GM10266 (cell line): ENCODE measurements at regions not wholly inside any gene's neighbourhood (a gene's known extent, or its start where the extent isn't known, plus 50 kb on each side); places are given as distances from the start of the nearest gene placed in this dataset.

Source experiments
- DNase-seq: peaks from one replicate; pipeline ENCODE4 v3.0.0; 2012; ENCODE audit errors: extremely low spot score
- TF ChIP-seq, protein P1 (sequence below): IDR thresholded peaks from 2 replicates; pipeline ENCODE4 v1.5.1; 2012; ENCODE audit warnings: mild to moderate bottlenecking, low read depth; ENCODE audit not compliant: control insufficient read depth, insufficient read depth; ENCODE audit errors: missing control alignments

DNA sequence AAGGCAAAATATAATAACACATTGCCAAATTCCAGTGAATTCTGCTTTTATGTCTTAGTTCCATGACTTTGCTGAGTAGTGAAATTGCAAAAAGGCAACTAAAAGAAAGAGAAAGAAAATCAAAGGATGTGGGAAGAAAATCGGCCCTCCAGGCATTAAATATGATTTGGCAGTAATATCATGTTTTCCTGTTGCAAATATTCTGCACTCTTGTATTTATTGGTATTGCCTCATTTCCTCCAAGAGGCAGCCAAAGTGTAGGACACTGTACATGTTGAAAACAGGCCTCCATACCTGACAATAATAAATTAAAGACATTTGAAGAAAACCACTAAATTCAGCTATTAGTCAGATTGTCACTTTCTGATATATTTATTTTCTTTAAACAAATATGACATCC lies 460.0 kb upstream of the NOX3 start:
- DNase-seq: no peak
- TF ChIP-seq, protein P1, sequence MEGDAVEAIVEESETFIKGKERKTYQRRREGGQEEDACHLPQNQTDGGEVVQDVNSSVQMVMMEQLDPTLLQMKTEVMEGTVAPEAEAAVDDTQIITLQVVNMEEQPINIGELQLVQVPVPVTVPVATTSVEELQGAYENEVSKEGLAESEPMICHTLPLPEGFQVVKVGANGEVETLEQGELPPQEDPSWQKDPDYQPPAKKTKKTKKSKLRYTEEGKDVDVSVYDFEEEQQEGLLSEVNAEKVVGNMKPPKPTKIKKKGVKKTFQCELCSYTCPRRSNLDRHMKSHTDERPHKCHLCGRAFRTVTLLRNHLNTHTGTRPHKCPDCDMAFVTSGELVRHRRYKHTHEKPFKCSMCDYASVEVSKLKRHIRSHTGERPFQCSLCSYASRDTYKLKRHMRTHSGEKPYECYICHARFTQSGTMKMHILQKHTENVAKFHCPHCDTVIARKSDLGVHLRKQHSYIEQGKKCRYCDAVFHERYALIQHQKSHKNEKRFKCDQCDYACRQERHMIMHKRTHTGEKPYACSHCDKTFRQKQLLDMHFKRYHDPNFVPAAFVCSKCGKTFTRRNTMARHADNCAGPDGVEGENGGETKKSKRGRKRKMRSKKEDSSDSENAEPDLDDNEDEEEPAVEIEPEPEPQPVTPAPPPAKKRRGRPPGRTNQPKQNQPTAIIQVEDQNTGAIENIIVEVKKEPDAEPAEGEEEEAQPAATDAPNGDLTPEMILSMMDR: no peak

DNA sequence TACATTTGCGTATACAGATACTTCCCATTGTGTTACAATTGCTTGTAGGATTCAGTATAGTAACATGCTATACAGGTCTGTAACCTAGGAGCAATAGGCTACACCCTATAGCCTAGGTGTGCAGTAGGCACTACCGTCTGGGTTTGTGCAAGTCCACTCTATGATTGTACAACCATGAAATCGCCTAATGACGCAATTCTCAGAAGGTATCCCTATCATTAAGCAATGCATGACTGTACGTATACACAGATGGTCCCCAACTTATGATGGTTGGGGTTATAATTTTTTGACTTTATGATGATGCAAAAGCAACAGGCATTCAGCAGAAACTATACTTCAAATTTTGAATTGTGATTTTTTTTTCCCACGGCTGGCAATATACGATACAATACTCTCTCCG lies 458.2 kb upstream of the NOX3 start:
- TF ChIP-seq, protein P1: no peak
- no peak for DNase-seq

DNA sequence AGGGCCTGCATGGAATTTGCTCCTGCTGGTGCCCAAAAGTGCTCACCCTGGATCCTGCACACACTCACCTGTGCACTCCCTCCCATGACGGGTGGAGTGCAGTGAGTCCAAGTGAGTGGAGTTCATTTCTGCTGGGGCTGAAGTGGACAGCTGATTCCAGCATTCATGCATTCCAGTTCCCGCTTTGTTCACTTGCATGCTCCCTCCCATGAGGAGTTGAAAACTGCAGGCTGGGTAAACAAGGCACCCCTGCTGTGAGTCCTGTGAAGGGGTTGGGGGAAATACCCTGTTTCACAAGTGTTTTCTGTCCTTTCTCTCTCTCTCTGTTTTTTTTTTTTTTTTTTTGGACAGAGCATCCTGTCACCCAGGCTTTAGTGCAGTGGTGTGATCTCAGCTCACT lies 454.1 kb upstream of the NOX3 start:
- DNase-seq: no peak
- TF ChIP-seq, protein P1: no peak

DNA sequence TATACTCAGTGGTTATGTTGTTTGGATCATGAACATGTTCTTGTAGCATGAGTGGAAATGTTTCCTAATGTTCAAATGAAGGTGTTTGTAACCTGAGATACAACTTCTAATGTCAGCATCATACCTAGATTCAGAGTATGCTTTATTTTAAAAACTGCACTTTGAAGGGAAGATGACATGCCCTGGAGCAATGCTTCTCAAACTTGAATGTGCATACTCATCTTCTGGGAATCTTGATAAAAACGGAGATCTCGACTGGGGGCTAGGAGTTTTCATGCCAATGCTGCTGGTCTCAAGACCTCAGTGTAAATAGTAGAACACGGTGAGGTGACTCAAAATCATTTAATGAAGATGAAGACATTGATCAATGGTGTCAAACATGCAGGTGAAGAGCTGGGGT lies 440.0 kb upstream of the NOX3 start:
- no peak for DNase-seq
- TF ChIP-seq, protein P1: no peak

DNA sequence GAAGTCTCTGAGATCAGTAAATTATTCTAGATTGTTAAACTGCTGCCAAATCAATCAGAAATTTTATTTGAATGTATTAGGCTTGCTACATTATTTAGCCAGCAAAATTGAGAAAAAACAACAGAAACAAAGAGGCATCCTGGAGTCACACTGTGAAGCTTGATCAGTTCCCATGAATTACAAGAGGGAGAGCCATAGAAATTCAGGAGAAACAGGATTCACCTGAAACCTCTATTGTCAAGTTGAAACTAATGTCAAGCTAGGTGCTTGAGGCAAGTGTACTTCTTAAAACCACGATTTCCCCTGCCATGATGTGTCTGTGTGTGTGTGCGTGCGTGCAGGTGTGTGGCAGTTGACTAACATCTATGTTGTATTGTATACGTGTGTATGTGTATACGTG lies 439.1 kb upstream of the NOX3 start:
- TF ChIP-seq, protein P1: no peak
- no peak for DNase-seq

DNA sequence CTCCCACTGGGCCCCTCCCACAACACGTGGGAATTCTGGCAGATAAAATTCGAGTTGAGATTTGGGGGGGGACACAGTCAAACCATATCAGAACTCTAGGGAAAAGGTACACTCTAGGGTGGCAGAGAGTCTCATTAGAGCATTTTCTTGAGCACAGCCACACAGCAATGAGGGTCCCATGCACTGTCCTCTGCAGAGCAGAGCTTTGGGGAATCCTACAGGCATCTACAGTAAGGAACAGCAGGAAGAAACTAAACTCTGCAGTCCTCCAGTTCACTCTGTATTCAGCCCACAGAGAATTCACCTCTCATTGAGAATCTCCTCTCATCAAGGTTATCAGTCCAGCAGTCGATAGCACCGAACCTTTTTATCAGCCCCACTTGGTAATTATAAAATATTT lies 438.6 kb upstream of the NOX3 start:
- TF ChIP-seq, protein P1: no peak
- DNase-seq: no peak

DNA sequence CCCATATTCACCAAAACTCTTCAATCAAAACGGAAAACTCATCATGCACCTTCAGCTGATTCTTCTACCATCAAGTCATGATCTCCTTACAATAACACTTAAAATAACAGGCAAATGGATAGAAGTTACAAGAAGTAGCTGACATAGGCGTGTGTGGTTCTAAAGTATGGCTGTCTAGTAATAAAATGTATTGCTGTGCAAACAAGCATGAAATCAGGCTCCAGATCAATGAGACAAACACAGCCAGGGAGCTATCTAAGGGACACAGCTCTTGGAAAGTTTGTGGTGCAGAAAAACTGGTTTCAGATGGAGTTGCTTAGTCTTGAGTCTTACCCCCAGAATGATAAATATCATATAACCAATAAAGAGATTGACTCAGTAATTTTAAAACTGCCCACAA lies 434.8 kb upstream of the NOX3 start:
- TF ChIP-seq, protein P1: no peak
- no peak for DNase-seq
